CD4-positive, alpha-beta T cell treated with Interferon gamma for 1 hour (primary cell): ENCODE measurements at regions not wholly inside any gene's neighbourhood (a gene's known extent, or its start where the extent isn't known, plus 50 kb on each side); places are given as distances from the start of the nearest gene placed in this dataset.

Source experiments
- DNase-seq: peaks from one replicate; pipeline ENCODE4 v3.0.0-alpha.2; 2020

DNA sequence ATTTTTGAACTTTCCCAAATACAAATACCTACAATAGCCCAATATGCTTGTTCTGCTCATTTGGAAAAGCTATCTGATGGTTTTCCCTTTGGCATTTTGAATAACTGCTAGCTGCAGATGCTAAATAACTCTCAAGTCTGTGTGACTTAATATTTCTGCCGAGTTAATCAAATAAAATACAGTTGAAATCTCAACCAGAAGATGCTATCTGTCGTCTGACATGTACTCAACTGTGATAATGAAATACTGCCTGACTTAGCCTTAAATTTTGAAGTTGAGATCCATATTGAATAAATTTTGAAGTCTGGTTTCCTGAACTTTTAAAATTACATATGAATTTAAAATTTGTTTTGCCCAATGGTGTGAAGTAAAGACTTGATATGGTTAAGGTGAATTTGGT lies 204.4 kb upstream of the MEX3C start:
- no peak for DNase-seq

DNA sequence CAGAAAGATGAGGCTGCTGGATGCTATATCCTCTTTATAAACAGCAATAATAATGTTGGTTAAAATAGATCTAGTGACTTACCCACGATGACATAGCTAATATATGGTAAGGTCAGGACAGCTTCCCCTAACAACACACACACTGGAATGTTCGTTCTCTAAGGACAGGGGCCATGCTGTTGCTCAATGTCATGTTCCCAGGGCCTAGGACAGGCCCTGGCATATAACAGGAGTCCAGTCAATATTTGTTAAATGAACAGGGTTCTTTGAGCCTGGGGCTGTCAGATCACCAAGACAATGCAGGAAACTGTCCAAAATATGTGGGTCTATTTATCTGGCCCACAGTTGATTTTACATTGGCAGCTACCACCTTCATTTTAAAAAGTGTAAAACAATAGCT lies 207.1 kb upstream of the MEX3C start:
- no peak for DNase-seq

DNA sequence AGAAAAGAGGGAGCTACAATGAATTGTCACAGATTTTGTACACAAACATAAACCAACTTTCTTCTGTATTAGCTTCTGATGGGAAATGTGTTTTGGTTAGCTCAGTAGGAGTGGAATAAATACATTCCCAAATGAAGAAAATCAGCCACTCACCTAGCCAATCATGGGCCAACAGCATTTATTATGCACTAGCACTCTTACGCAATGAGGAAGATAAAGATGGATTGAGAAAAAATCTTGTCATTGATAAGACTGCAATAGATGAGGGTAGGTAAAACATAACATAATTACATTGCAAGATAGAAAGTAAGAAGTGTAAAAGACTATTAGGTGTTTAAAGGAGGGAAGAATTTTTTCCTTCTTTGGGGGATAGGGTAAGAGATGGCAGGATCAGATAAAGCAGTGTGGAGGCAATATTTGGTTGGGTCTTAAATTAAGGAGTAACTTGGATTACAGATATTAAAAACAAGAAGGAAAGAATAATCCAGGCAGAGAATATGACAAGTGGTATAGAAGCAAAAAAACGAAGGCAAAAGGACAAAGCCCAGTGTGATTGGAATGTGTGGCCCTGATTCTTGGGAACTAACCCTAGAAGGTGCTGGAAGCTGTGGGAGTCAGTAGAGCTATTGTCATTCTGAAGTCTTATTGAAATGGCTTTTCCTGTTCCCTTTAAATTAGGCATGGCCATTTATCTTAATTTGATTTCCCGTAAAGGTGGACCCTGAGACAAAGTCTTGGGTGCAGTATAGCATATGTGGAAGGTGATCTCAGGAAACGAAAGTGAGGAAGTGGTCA lies 208.4 kb upstream of the MEX3C start:
- DNase-seq, result no peak

DNA sequence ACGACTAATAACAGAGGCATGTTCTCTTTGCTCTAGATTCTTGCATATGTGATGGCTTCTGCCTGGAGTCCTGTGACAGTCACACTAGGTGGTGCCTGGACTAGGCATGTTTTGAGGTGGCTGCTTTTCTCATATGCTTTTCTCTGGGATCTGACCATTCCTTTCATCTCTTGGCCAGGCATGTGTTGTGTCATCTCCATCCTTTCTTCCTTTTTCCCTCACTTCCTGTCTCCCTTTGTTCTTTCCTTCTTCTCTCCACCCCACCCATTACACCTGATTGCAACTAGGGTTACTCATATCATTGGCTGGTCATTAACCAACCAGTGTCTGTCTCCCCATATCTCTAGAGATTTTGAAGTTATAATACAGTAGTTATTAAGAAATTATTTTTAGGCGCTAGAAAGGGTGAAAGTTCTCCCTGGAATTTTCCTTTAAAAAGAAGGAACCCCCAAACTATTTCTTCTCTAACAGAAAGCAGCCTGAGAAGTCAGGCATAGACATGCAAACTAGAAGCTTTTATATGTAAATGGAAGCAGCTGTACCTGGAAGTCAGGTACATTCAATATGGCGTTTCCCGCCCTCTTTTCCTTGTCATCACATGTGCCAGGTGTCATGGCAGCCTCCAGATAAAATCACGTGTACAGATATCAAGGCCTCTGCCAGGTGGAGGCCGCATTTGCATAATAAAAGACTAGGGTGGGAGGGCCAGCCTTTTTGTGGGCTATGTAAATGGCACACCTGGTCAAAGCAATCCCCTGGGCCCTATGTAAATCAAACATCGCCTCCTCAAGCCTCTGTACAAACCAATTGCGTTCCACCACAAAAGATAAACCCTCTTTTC lies 220.4 kb upstream of the MEX3C start:
- no peak for DNase-seq

DNA sequence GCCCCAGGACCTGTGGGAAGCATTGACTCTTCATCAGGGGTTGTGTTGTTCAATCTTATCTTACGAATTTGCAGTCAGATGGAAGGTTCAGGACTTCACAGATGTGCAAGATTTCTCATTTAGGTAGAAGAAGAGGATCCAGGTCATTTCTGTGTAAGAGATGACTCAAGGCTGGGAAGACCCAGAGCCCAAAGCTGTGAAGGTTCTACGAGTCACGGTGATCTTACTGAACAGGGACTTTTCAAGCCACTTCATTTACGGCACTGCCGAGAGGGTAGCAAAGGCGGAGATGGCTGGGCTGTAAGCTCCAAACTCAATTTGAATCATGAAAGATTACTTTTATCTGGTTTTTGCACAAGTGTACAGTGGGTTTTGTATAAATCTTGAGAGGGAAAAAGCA lies 228.0 kb upstream of the MEX3C start:
- no peak for DNase-seq

DNA sequence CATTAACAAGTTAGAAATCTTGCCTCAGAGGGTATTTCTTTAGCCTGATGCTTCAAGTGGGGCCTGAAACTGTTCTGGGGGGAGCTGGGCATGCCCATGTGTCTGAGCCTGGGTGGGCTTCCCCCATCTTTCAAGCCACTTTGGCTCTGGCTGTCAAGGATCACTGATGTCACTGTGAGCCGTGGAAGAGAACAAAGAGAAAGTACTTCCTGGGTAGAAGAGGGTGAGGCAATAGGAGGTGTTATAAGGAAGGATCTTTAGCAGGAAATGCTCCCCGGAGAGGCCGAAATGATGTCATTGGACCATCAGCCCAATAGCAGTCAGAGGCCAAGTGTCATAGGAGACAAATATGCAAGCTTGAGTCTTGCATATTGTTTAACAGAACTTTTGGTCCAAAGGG lies 228.4 kb upstream of the MEX3C start:
- DNase-seq, result no peak

DNA sequence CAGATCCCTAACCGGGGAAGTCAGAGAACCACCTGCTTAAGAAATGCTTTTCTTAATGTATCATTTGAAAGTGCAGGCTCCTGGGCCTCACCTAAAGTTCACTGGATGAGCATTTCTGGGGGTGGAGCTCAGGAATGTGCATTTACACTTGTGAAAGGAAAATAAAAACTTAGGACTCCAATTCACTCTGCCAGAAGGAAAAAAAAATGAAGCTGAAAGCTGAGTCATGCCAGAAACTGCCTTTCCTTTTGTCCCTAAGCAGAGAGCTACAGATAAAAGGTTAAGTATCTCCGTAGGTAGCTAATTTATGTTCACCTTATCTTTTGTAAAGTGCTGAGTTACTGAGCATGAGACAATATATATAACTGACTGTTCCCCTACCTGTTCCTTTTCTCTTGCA lies 229.5 kb upstream of the MEX3C start:
- no peak for DNase-seq

DNA sequence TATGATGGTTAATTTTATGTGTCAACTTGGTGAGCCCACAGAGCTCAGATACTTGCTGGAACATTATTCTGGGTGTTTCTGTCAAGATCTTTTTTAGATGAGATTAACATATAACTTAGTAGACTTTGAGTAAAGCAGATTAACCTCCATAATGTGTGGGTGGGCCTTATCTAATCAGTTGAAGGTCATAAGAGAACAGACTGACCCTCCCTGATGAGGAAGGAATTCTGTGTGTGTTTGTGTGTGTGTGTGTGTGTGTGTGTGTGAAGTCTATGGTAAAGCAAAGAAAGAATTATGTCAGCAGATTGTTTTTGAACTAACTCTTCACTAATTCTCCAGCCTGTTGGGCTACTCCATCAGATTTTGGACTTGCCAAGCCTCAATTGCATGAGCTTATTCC lies 232.2 kb upstream of the MEX3C start:
- no peak for DNase-seq

DNA sequence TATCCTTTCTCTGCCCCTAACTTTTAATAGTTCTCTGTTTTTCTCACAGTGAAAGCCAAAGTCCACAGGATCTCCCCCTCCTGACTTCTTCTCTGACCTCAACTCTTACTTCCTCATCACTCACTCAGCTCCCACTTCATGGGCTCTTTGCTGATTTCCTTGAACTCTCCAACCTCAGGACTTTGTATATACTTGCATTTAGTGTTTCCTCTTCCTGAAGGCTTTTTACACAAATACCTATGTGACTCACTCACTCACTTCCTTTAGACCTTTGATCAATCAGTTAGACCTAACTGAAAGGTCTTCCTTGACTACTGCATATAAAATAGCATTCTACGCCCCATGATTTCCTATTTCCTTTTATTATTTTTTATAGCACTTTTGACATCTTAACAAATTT lies 233.1 kb upstream of the MEX3C start:
- DNase-seq, result no peak

DNA sequence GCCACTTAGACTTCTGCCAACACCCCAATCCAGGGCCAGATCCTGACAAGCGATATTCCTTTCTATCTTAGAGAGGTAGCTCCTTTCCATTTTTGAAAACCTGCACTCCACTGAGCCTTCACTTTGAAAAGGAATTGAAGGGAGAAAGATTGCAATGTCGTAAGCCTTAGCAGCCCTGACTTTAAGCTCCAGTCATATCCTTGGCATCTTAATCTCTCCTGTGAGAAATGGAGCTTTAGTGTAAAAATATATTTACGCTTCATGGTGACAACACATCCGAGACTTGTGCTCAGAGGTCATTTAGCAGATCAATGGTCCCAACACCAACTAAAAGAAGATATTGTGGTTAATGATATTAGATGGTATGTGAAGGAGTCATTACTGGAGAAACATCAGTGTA lies 235.8 kb upstream of the MEX3C start:
- no peak for DNase-seq

DNA sequence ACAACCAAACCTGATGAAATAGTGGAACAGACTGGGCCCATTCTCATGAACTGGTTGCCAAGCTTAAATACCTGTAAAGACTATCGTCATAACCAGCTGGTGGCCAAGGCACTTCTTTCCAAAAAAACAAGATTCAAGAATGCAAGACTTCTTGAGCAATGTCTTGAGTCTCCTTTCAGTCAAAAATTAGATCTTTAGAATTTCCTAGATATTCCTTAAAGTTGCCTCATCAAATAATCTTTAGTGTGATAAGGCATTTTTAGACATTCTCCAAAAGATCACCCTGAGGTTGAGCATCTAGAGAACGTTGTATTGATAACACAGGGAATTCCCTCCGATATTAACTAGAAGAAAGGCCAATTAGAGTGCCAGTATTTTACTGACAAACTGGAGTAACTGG lies 236.4 kb upstream of the MEX3C start:
- no peak for DNase-seq

DNA sequence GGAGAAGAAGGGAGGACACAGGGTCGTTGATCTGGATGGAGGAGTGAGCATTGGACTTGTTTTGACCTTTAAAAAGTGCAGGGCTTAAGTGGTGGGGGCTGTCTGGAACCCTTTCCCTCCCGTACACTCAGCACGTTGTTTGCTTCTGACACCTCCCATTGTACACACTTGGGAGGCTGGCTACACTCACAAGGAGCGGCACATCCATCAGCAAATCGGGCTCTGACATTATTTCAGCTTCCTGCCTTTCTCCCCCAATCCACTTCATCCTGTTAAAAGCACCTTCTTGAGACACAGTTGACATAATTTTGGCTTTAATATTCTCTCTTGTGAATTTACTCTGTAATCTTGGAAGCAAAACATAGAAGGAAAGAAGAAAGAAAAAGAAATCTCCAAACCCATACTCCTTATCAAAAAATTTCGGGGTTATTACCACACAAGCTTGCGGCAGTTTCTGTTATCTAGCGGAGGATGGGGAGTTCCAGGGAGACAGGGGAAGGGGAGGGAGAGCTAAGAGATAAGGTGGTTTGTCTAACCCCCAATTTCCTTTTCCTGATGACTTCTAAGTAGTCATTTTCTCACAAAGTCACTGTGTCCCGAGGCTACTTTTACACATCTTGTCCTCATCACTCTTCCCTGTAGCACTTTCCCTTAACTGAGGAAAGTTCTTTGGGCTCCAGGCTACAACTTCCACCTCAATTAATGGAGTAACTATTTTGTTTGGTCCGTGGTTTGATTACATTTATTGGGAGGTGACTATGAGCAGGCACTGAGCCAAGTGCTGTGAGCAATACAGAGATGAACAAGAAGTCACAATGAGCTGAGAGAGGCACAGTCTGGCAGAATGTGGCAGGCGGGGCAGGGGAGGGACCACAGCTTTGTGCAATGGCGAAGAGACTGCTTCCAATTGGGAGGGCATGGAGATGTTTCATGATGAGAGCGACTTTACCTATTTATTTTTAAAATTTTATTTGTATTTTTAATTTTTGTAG lies 240.1 kb upstream of the MEX3C start:
- DNase-seq, result no peak

DNA sequence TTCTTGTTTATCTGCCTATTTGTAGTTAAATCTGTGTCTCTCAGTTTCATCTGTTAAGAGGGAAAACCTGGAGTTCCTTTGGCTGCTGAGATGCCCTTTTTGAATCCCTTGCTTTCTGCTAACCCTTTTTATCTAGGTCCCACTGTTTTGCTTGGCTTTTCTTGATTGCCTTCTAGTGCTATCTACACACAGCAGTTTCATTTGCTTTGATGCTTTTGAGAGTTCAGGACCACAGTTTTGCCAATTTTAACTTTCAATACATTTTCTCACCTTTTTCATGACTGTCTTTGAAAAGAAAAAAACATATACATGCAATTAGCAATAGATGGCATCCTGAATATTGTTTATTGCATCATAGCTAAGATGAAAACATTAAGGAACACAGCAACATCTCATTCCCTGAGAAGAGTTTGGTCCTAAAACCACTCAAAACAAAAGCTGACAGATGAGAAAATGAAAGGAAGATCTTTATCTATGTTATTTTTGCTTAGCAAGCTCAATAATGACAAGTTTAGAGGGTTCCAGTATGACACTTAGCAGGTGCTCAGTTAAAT lies 241.4 kb upstream of the MEX3C start:
- DNase-seq, result no peak

DNA sequence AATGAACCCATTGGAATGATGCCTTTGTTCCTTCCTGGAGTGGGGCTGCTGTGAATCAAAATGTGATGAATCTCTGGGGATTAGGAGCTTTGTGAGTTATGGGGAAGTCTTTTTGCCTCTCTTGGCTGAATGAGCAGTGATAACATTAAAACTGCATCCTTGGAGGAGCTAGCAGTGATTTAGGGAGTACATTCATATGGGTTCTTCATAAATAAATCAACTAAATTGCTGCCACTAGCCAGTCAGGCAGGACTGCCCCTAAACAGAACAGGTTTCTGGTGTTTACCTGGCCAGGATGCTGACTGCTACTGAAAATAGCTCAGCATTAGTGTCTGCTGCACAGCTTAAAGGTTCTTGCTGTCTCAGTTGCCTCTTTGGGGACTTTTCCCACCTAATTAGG lies 244.5 kb upstream of the MEX3C start:
- DNase-seq, result no peak

DNA sequence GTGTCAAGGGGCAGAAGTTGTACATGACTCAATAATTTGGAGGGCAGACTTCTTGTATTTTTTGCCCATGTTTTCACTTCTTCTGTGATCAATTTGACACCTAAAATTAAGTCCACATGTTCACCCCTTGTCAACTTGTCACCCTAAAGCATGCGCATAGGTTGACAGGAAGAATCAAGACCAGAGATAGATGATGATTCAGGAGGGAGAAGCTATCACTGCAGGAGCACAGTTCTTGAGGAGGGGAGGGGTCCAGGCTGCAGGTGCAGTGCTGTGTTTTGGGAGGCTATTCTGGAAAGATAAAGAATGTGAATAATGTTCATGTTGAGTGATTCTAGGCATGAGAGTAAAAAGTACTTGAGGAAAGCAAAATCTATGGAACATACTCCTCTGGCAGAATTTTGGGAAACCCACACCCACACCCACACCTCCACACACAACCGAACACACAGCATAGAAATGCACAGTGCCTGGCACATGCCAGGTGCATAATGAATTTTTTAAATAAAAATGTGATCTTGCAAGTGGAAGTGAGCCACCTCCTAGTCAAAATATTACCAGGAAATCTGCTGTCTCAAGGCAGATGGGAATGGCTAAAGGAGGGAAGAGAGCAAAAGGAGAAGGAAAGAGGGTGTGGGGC lies 249.2 kb upstream of the MEX3C start:
- no peak for DNase-seq

DNA sequence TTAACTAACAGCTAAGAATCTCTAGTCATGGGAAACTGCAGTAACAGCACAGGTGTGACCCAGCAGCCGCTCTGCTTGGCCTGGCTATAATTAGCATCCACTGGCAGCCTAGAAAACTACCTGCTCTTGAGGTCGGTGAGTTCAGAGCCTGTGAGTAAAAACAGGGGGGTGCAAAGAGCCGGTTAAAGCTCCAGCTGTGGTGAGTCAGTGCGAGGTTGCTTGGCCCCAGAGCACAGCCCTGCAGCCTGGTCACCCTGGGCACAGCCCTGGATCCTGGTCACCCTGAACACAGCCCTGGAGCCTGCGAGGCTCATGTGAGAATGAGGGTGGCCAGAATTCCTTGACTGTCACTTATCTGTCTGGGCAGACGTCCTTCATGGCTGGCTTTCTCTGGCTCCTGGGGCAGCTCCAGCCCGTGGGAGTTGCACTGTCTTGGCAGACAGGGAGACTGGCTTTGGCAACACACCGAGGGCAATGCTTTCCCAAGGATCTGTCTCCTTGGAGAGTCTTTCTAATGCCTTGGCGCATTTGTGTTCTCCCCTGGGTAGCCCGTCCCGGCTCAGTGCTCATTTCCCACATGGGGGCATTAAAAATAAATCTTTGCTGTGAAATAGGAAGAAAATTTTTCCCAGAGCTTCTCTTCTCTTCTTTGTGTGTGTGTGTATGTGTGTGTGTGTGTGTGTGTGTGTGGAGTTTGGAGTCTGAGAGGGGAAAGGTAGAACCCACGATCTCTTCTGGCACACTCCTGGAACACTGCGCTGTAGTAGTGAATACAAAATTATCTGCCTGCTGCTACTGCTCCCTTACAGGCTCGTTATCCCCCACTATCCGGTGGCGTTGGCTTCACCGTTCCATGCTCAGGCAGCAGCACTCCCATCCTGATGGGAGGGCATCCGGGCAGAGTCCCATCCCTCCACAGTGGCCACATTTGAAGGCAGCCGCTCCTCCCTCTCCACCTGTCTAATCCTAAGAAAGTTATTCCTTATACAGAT lies 250.2 kb upstream of the MEX3C start:
- DNase-seq, result no peak

DNA sequence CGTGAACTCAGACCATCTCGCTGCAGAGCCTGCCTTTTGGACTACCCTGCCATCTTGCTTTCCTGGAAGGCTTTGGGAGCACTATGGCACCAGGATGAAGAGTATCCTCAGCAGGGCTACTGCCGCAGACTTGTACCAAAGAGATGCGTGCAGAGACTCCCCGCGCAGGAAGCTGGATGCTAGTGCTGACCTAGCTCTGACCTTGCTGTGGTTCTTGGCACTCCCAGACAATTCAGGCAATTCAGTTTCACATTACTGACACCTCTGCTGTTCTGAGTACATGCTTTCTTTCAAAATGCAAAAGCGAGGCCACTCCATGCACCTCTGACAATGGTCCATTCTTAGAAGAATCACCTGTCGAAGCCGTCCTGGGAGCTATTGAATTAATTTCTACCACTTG lies 251.5 kb upstream of the MEX3C start:
- no peak for DNase-seq

DNA sequence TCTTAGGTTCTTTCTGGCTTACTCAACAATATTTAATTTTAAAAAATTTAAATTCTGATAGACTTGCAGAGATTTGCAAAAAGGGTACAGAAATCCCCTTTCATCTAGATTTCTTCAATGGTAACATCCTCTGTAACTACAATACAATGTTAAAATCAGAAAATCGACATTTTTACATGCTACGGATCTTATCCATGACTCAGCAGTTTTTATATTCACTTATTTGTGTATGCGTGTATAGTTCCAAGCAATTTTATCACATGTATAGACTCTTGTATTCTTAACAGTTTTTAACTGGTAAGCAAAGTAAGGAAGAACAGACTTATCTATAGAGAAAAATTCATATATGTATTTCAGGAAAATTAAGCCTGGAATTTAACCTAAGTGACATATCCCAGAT lies 256.1 kb upstream of the MEX3C start:
- DNase-seq, result no peak

DNA sequence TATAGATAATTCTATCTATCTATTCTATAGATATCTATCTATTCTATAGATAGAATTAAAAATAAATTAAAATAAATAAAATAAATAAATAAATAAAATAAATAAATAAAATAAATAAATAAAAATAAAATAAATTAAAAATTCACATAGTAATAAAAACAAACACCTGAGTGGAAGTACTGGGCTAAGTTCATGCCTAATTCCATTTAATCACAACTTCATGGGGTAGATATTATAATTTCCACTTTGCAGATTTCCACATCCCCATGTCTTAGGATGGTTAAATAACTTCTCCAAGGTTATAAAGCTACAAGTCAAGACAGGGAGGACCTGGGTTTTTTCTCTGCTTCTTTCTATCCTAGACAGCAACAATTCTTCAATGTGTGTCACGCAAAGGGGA lies 261.4 kb upstream of the MEX3C start:
- DNase-seq, result no peak

DNA sequence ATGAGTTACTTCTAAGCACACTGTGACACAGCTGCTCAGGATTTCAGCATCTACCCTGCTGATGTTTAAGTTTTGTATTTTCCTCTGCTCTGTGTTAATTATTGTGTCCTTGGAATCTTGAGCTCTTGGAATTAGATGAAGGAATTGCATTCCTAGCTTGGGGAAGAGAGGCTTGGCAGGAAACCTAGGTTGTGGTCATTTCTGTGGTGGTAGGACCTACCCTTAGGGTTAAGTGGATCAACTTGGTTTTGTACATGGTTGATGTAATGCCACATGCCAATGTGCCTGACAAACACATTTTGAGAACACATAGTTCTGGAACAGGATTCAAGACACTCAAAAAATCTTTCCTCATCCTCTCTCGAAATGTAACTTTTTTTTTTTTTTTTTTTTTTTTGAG lies 264.5 kb upstream of the MEX3C start:
- no peak for DNase-seq

DNA sequence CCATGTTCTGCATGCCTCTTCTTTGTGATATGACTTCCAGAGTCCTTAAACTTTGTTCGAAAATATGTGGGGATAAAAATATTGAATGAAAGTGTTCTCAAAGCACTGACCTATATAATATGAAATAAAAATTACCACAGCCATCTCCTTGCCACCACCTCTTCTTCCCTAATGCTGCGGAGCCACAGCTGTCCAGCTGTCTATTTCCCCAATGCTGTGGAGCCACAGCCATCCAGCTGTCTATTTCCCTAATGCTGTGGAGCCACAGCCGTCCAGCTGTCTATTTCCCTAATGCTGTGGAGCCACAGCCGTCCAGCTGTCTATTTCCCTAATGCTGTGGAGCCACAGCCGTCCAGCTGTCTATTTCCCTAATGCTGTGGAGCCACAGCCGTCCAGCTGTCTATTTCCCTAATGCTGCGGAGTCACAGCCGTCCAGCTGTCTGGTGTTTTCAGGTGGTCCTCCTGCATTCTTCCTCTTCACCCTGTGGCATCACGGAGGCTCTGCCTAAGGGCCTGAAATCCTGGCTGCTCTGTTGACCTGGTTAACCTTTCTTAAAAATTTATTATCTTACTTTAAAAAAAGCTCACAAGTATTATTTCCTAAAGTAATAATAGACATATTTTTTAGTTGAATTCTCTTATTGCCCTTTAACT lies 266.1 kb upstream of the MEX3C start:
- no peak for DNase-seq
